HFFc6 (cell line): ENCODE measurements at regions not wholly inside any gene's neighbourhood (a gene's known extent, or its start where the extent isn't known, plus 50 kb on each side); places are given as distances from the start of the nearest gene placed in this dataset.

Experiments
- DNase-seq: peaks from one replicate; pipeline ENCODE4 v3.0.0-alpha.2; 2018
- H3K27ac Mint-ChIP-seq: 2 replicates; pipeline ENCODE4 v1.8.0; 2020; ENCODE audit warnings: mild to moderate bottlenecking, mixed read lengths
- H3K27me3 Mint-ChIP-seq: 2 replicates; pipeline ENCODE4 v1.8.0; 2021; ENCODE audit warnings: mild to moderate bottlenecking, moderate library complexity, mixed read lengths; ENCODE audit not compliant: insufficient read depth
- H3K36me3 Mint-ChIP-seq: 2 replicates; pipeline ENCODE4 v1.8.0; 2021; ENCODE audit warnings: low read depth, mixed read lengths
- H3K4me1 Mint-ChIP-seq: 2 replicates; pipeline ENCODE4 v1.8.0; 2020; ENCODE audit warnings: low read depth, mixed read lengths
- H3K4me3 Mint-ChIP-seq: 2 replicates; pipeline ENCODE4 v1.8.0; 2020; ENCODE audit warnings: mild to moderate bottlenecking, moderate library complexity, mixed read lengths
- H3K9me3 Mint-ChIP-seq: 2 replicates; pipeline ENCODE4 v1.8.0; 2020; ENCODE audit warnings: mild to moderate bottlenecking, mixed read lengths
- TF ChIP-seq, protein P1 (sequence below): fragments of 200-600 bp; sonication (generic); IDR thresholded peaks from 2 replicates; pipeline ENCODE4 v1.5.0; 2021; ENCODE audit warnings: antibody characterized with exemption, mild to moderate bottlenecking

DNA sequence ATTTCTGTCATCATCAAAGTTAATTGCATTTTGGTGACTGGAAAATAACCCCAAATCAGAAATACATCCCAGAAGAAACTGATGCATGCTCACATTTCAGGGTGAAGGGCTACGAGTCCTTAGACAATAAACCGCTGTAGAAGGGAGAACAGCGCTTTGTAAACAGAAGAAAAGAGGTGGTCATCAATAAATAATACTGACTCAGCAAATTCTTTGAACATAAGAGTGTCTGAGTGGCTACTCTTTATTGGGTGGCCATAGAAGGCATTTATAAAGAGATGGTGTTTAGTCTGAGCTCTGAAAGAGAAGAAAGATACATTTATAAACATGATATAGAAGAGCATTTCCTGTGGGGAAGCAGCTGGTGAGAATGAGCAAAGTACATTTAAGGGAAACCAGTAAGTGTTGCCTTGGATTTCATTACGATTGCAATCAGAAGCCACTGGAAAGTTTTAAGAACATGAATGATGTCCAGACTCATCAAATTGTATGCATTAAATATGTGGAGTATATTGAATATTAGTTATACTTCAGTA lies 246.9 kb upstream of the GIMD1 start:
- H3K27ac Mint-ChIP-seq = no peak overlapping the region
- TF ChIP-seq, protein P1, sequence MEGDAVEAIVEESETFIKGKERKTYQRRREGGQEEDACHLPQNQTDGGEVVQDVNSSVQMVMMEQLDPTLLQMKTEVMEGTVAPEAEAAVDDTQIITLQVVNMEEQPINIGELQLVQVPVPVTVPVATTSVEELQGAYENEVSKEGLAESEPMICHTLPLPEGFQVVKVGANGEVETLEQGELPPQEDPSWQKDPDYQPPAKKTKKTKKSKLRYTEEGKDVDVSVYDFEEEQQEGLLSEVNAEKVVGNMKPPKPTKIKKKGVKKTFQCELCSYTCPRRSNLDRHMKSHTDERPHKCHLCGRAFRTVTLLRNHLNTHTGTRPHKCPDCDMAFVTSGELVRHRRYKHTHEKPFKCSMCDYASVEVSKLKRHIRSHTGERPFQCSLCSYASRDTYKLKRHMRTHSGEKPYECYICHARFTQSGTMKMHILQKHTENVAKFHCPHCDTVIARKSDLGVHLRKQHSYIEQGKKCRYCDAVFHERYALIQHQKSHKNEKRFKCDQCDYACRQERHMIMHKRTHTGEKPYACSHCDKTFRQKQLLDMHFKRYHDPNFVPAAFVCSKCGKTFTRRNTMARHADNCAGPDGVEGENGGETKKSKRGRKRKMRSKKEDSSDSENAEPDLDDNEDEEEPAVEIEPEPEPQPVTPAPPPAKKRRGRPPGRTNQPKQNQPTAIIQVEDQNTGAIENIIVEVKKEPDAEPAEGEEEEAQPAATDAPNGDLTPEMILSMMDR = no peak
- no peaks in the 10 kb centered on the region for H3K9me3 Mint-ChIP-seq
- H3K4me1 Mint-ChIP-seq = peaks cover 34% of the 10 kb centered on the region
- H3K27me3 Mint-ChIP-seq = no peaks in the 10 kb centered on the region
- DNase-seq = no peak
- H3K4me3 Mint-ChIP-seq = no peak overlapping the region
- H3K36me3 Mint-ChIP-seq = no peaks in the 10 kb centered on the region

DNA sequence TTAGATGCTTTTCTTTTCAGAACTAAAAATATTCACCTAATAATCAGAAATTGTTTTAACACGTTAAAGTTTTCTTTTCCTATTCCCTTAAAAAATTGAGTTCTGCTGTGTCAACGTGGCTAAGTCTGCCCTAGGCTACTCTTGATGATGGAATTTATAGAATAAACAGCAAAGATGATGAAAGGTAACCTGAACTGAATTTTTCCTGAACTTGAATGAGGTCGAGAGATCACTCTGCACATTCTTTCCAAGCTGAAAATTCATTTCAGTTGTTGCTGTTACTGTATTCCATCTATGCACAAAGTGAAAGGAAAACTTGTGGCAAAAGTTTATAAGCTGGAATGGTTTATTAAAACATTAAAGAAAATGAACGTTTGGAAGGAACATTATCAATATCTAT lies 245.9 kb upstream of the GIMD1 start:
- TF ChIP-seq, protein P1 = no peak
- Mint-ChIP-seq H3K9me3 (no peaks in the 10 kb centered on the region), H3K4me3 (peak overlapping the region; percentile 76), H3K4me1 (peaks cover 34% of the 10 kb centered on the region), H3K36me3 (no peaks in the 10 kb centered on the region), H3K27ac (peak overlapping the region; percentile 14; the same call in 1 of the 2 replicates), H3K27me3 (no peaks in the 10 kb centered on the region)
- peak; percentile 21 for DNase-seq

DNA sequence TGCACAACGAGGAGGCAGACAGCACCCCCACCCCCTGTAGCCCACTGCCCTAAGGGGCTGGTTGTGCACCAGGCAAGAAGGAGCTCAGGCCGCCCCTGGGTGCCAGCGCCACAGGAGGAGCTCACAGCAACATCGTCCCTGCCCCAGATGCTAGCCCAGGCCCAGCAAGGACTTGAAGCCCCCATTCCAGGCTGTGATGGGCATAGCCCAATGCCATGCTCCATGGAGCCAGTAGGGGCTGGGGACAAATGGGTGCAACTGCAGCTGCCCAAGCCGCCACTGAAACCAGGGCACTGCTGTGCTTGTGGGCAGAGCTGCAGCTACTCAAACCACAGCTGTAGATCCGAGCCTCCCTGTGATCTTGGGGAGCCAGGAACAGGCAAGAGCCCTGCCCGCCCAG lies 241.3 kb upstream of the GIMD1 start:
- Mint-ChIP-seq H3K36me3 (no peaks in the 10 kb centered on the region), H3K27ac (no peak overlapping the region), H3K4me3 (no peak overlapping the region), H3K4me1 (peaks cover 18% of the 10 kb centered on the region), H3K27me3 (no peaks in the 10 kb centered on the region), H3K9me3 (no peaks in the 10 kb centered on the region)
- no peak for DNase-seq
- TF ChIP-seq, protein P1 = no peak

DNA sequence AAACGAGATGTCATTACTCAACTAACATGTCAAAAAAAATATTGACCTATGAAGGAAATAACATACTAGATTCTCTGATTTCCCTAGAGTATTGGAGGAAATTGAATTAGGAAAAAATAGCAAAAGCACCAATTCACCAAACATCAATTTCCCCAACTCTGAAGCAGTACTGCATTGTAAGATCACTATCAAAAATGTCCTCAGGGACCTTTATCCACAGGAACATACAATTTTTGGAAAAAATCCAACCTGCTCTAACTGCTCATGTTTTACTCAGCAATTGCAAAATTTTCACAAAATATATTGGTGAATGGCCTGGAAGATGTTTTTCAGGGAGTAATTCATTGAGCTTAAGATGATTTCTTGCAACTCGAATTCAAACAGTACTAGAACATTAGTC lies 239.0 kb upstream of the GIMD1 start:
- H3K36me3 Mint-ChIP-seq = no peaks in the 10 kb centered on the region
- H3K4me1 Mint-ChIP-seq = no peaks in the 10 kb centered on the region
- no peak overlapping the region for H3K4me3 Mint-ChIP-seq
- TF ChIP-seq, protein P1 = no peak
- 0 out of 2 replicates have a peak, but pooled peaks cover 3% of the 10 kb centered on the region for H3K27me3 Mint-ChIP-seq
- DNase-seq = no peak
- no peaks in the 10 kb centered on the region for H3K9me3 Mint-ChIP-seq
- H3K27ac Mint-ChIP-seq = no peak overlapping the region

DNA sequence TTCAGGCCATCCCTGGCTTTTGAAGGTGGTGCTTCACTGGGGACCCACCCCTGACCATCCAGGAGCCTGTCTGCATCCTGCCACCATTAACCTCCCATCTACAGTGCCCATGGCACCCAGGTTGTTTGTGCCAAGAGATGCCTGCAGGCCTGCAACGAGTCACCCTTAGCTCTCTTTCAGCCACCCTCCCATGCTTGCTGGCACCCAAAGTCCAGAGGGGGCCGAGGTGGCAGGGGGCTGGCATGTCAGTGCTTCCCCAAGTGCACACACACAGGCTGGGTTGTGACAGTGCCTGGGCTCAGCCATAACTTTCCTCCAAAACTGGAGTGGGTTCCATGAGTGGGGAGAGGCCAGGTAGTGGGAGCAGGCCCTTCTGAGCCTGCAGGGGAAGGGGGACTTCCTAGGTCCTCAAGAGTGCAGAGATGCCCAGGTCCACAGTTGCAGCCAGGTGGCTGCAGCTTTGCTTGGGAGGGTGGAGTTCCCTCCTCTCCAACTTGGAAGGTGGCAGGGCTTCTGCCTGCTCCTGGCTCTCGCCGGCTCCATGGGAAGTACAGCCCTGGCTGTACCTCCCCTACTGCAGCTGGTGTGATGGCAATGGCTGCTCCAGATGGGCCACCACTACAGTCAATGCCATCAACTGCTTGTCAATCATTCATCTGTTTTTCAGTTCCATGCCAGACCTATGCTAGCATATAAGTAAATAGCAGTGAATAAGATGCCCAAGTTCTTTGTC lies 235.9 kb upstream of the GIMD1 start:
- Mint-ChIP-seq H3K27me3 (0 out of 2 replicates have a peak, but pooled peaks cover 3% of the 10 kb centered on the region), H3K27ac (no peak overlapping the region), H3K9me3 (no peaks in the 10 kb centered on the region), H3K36me3 (no peaks in the 10 kb centered on the region), H3K4me1 (peaks cover 7% of the 10 kb centered on the region; the same call in 1 of the 2 replicates), H3K4me3 (no peak overlapping the region)
- TF ChIP-seq, protein P1 = no peak
- no peak for DNase-seq
